ENCODE measurements at regions not wholly inside any gene's neighbourhood (a gene's known extent, or its start where the extent isn't known, plus 50 kb on each side); places are given as distances from the start of the nearest gene placed in this dataset.

DNA sequence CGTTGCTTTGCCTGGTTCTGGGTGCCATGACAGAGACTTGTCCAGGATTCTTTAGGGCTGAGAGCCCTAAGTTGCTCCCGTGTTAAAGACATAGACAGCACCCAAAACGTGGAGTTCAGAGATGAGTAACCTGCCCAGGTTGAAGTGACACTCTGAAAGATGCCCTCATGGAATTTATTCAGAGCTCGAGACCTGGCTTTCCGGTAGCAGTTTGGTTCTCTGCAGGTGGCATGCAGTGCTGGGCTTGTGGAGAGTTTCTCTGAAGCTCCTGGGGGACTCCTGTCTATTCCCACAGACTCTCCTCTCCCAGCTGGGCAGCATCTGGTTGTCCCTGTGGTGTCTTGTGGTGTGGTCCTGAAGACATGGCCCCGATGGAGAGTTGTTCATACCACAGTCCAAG, 241.0 kb downstream of the RHOU start:
- TF ChIP-seq, protein P1, sequence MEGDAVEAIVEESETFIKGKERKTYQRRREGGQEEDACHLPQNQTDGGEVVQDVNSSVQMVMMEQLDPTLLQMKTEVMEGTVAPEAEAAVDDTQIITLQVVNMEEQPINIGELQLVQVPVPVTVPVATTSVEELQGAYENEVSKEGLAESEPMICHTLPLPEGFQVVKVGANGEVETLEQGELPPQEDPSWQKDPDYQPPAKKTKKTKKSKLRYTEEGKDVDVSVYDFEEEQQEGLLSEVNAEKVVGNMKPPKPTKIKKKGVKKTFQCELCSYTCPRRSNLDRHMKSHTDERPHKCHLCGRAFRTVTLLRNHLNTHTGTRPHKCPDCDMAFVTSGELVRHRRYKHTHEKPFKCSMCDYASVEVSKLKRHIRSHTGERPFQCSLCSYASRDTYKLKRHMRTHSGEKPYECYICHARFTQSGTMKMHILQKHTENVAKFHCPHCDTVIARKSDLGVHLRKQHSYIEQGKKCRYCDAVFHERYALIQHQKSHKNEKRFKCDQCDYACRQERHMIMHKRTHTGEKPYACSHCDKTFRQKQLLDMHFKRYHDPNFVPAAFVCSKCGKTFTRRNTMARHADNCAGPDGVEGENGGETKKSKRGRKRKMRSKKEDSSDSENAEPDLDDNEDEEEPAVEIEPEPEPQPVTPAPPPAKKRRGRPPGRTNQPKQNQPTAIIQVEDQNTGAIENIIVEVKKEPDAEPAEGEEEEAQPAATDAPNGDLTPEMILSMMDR (IDR thresholded peaks at IDR 0.05): no peak
- TF ChIP-seq POLR2A (IDR thresholded peaks at IDR 0.05): no peak
